KG1 (cell line): ENCODE measurements at regions not wholly inside any gene's neighbourhood (a gene's known extent, or its start where the extent isn't known, plus 50 kb on each side); places are given as distances from the start of the nearest gene placed in this dataset.
A peak's percentile ranks its signal among the peaks of the same experiment; 100 is the strongest.

Source experiments
- DNase-seq: peaks from one replicate; lab custom pipeline; 2025; lab: John Stamatoyannopoulos, UW

DNA sequence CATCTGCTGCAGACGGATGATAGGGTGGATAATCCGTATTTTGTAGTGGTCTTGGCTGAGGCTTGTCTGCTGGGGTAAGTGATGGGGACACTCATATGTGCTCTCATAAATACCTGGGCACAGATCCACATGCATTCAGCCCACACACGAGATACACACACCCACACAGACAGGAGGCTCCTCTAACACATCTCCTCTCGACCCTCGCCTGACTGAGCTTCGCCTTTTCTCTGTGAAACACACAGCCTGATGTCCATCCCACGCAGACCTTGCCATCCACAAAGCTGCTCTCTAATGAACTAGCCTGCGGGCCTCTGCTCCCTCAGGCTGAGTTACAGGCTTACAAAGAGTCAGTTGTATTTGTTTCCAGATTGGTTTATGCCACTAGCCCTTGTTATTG is 96.3 kb upstream of the CSF3R start:
- DNase-seq: no peak

DNA sequence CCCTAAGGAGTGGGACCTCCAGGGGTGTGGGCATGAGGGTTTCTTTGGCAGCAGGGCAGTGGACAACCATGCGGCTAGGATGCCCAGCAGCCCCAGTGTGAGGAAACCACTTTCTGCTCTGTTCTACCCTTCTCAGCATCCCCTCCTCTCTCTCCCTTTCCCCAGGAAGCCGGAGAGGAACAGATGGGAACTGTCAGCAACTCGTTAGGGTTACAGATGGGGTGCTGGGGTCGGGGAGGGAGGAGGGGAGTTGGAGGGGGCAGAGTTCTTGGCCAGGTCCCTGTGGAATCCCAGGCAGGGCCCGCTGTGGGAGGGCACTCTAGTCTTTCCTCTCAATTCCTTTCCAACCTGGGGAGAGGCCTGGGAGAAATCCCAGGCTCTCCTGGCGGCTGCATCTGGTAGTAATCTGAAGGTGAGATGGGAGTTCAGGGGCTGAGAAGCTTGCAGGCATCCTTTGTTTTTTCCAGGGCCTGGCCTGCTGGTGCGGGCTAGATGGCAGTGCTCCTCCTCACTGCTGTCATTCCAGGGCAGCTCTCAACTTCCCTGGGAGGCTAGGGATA is 93.9 kb upstream of the CSF3R start:
- DNase-seq: no peak

DNA sequence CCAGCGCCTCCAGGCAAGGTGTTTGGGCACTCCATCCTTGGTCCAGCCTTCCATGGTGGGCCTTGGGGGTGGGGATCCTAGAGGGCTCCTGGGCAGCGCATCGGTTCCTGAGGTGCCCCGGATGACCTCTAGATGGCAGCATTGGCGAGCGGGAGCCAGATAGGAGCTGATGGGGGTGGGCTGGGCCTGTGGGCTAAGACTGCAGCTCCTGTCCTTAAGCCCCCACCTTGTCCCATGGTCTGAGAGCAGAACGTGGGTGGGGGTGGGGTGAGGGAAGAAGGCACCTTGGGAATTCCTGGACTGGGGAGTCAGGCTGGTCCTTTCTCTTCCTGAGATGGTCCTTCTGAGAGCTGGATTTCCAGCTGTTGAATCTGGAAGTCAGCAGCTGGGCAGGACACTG is 93.4 kb upstream of the CSF3R start:
- peak; percentile 12 for DNase-seq

DNA sequence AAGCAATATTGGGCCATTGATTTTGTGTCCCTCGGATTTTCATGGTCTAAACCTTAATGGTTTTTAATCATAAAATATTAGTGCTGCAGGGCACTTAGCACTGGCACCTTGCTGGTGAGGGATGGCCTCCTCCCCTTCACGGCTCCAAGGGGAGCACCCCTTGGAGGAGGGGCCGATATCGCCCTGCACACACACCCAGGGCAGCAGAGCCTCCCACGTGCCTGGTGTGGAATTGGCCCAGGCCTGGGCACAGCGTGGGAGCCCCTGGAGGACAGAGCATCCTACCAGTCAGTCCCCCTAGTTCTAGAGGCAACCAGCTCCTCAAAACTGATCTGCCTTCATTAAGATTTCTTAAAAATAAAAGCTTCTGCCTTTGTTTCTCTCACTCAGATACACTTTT is 90.7 kb upstream of the CSF3R start:
- no peak for DNase-seq

DNA sequence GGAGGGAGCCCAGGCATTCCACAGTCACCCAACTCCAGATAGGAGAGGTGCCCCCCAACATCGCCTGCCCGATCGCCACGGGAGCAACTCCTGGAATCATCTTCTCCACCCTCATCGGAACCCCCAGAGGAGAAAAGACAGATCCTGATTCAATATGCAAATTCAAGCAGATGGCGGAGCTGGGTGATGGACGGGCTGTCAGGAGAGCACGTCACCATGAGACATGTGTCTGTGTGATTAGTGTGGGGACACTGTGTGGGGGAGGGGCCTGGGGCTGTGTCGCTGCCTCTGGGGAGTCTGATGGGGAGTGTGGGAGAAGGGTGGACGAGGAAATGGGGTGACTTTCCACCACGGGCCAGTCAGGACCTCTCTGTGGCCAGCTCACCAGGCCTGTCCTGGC is 90.2 kb upstream of the CSF3R start:
- no peak for DNase-seq

DNA sequence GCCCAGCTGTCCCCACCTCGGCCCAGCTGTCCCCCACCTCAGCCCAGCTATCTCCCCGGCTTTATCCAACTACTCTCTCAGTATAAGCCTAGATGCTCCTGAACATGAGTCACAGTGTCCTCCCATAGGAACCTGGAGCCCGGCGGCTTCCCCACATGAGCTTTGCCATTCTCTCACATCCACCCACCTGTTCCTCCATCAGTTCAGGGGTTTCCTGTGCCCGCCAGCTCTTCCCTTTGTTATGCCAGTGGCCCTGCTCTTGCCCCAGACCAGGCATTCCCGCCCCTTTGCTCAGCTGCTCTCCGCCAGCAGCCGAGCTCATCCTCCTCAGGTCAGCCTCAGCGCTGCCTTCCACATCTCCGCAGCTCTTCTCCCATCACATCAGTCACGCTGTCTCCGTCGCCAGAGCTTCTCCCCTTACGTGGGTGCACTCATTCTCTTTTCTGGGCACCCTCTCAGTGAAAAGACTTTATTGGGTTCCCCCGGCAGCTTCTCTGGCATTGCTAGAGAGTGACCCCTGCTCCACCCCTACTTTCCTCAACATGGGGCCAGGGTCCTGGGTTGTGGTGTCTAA is 89.5 kb upstream of the CSF3R start:
- DNase-seq: no peak

DNA sequence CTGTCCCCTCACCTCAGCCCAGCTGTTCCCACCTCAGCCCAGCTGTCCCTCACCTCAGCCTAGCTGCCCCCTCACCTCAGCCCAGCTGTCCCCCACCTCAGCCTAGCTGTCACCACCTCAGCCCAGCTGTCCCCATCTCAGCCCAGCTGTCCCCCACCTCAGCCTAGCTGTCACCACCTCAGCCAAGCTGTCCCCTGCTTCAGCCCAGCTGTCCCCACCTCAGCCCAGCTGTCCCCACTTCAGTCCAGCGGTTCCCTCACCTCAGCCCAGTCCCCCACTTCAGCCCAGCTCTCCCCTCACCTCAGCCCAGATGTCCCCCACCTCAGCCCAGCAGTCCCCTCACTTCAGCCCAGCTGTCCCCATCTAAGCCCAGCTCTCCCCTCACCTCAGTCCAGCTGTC is 88.4 kb upstream of the CSF3R start:
- no peak for DNase-seq

DNA sequence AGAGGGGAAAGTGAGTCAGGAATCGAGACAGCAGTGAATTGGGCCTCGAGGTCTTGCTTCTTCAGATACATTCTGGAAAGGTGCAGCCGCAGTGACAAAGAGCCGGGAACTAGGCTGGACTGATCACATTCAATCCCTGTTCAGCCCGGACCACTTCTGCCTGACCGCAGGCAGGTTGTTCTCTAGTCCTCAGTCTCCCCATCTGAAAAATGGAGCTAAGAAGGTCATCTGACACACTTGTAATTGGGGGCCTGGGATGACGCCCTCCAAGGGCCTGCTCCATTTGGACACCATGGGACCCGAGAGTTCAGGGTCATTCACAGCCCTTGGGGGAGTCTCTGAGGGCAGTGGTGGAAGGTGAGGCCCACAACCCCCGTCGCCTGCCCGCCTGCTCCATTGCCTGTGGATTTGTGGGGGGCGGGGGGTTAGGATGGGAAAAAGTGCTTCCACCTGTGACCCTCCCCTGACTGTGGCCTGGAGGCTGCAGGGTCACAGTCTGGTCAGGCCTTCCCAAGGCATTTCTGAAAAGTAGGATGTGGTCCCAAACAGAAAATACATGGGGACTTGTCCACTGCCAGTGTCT is 87.9 kb upstream of the CSF3R start:
- DNase-seq: no peak

DNA sequence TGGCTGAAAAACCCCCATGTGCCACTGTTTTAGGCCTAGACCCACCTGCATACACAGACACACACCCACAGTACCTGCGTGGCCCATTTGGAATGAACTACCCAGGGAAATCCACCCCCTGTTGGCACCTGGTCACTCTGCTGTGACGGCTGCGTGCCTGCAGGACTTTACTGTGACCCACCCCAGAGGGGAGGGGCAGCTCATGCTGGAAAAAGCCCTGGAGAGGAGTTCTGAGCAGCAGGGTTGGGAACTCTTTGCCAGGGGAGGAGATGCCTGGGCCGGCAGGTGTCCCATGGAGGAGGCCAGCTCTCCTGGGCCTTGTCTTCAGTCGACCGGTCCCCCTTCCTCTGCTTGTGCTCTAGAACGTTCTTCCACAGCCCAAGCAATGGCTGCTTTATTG is 87.3 kb upstream of the CSF3R start:
- no peak for DNase-seq

DNA sequence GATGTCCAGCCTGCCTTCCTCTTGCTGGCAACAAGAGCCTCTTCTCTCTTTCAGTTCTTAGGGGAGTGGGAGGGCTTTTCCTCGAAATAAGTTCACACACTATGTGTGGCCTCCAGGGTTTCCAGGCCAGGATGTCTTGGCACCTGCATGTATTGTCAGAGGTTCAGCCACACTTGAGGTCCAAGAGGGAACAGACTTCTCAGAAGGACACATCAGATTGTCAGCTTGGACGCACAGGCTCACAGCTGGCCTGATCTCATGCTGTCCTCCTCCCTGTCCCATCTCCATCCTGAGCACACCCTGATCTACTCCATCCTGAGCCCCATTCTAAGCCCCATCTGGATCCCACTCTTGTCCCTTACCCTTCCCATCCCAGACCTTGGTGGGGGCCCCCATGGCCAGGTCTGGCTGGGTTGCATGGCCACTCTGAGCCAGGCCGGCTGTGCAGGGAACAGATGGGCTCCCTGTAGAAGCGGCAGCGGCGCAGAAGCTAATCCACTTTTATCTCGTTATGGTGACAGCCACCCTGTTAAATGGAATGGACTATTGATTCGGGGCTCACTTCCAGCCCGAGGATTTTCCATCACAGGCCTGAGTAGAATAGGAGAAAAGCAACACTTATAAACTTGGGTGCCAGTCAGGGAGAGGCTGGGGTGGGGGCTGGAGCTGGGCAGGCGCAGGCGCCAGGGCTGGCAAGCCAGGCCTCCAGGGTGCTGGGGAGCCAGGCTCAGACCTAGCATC is 85.1 kb upstream of the CSF3R start:
- DNase-seq: no peak

DNA sequence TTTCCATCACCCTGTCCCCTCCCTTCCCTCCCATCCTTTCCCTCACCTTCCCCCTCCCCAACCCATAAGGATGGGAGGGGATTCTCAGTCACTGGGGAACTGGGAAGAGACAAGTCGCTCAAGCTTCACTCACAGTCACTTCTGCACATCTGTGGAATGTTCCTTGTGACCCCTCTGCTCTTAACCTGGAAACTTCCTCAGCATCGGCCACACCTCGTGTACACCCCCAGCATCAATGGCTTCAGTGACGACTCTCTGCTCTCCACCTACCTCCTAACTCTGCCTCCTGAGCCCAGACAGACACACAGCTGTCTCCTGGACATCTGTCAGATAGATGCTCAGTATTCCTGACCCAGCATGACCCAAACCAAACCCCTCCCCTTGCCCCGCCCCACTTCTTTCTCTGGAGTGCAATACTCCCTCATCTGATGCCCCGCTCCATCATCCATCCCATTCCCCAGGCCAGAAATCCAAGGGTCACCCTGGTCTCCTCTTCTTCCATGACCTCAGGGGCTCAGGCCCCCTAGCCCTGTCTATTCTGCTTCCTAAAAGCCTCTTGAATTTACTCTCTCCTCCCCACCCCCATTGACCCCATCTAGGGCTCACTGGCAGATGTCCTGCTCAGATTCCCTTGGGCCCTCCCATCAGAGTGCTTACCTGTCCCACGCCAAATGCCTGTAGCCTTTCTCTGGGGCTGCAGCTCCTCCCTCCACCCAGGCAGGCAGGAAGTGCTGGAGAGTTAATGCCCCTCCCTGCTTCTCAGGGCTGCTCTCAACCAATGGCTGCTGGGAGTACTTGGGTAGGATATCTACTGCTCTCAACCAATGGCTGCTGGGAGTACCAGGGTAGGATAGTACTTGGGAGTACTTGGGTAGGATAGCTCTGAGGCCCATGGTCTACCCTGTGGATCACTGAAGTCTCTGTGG is 83.1 kb upstream of the CSF3R start:
- DNase-seq: no peak

DNA sequence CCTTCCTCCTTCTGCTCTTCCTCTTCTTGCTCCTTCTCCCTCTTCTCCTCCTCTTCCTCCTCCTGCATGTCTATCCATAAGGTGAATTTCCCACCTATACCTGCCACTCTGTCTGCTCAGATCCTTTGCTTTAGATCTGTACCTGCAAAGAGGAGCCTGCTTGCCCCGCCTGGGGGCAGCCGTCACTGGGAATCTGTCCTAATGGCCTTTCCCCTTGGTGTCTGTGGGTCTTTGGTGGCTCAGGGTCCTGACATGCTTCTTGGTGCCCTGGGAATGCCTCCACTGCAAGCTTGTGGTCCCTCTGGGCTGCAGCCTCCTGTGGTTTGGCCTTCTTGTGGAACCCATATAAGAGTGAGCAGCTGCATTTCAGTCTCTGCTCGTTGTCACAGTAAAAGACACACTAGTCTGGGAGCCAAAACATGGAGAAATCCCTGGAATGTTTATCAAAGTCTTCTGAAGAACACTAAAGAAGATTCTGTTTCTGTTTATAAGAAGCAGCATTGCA is 79.5 kb upstream of the CSF3R start:
- no peak for DNase-seq

DNA sequence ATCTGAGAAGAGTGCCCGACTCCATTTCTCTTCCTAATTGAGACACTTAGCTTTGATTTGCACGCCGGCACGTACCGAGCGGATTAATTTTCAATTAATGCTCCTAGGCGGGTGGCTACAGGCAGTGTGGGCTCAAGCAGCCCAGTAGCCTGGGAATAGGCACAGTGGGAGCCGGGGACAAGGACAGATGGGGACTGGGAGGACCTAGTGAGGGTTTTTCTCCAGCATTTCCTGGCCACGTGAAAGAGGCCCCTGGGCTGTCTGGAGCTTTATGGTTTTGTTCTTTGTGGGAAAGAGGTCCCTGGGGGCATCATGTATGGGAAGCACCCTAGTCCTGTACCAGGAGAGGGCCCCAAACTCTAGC is 78.6 kb upstream of the CSF3R start:
- no peak for DNase-seq

DNA sequence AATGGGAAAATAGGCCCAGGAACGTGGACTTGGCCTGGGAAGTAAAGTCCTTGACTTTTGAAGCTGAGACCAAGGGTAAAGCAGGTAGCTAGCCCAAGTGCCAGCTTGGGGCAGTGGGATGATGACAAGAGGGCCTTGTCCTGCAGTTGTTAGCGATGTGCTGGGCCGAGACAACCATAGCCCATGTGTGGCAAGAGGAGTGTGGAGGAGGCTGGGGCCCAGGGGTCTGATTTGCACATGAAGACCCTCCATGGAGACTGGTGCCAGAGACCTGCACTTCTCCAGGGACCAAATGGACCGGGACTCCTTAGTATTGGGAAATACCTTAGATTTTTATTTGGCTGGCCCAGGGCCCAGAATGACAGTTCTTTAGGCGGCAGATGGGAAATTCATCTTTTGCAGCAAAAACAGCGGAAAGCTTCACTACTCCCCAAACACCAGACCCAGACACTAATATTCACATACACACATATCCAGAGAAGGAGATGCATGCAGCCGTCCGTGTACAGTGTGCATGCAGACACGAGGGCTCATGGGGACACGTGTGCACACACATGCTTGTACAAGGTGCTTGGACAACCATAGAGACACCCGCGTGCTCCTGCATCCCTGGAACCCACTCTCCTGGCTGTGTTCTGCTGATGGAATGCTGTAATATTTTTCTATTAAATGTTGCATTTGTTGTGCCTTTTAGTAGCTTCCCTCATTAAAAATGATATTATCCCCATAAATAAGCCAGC is 78.1 kb upstream of the CSF3R start:
- no peak for DNase-seq

DNA sequence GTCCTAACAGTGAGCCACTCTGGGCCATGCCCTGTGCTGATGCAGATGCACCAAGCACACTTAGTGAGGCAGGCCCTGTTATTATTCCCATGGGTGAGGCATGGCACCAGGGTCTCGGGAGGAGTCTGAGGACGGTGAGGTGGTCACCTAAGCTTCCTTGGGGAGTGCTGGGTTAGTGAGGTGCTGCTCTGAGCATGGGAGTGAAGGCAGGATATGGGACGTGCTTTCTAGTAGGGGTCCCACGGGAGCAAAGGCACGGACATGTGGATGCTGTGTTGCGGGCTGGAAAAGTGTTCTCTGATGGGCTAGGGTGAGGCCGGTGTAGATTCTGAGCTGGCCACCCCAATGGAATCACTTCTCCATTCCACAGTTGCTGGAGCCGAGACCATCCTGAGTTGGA is 77.5 kb upstream of the CSF3R start:
- DNase-seq: no peak

DNA sequence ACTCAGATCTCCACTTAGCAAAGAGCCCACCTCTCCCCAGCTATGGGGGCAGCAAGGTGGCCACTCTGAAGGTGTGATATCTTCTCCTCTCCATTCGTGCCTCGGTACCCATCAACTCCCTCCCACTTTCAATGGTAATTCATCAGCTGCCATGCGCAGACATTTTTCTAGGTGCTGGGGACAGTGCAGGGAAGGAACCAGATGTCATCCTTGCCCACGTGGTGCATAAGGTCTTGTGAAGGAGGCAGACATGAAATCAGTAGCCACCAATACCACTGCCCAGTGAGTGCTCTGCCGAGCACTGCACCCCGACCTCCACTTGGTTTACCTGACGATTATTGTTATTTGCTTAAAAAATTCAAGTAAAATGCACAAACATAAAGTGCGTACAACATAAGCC is 76.3 kb upstream of the CSF3R start:
- DNase-seq: no peak

DNA sequence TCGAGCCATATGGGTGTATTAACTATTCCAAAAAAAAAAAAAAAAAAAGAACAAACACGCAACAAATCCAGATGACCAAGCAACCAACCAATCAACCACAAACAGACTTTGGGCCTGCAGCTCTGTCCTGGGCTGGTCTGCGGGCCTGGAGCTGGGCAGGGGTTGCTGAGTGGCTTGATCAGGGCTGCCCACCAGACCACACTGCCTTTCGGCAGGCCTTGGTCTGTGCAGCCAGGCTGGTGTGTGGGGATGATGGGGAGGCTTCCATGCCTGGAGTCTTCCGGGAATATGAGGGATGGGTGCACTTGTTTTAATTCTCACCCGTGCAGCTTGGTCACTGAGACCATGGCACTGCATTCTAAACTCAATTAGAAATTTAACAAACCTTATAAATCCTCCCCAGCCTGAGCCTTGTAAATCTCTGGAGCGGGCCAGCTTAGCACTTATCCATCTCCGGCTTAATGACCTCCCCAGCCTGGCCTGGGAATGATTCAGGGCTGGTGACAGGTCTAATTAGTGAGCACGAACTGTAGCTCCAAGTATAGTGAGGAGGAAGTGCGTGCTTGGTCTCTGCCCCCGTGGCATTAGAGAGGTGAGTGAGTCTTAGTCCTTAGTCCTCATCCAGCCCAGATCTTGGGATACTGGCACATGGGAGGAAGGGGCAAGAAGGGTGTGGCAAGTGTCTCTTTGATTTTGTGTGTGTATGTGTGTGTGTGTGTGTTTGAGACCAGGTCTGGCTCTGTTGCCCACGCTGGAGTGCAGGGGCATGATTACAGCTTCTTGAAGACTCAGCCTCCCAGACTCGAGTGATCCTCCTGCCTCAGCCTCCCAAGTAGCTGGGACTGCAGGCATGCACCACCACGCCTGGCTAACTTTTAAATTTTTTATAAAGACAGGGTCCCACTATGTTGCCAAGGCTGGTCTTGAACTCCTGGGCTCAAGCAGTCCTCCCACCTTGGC is 74.6 kb upstream of the CSF3R start:
- no peak for DNase-seq

DNA sequence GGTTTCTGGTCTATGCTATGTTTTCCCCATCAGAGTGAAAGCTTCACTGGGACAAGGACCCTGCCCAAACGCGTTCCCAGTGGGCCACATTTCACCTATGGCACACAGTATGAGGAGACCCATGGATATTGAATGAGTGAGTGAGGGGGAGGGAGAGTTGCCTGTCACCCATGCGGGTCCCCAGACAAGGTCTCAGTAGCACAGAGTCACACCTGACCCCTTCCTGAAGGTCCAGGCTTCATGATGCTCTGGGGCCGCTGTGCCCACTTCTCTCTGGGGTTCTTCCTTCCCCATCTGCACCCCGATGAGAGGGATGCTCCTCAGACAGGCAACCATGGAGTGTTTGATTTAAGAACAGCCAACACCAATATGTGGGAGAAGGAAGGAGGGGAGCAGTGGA is 72.3 kb upstream of the CSF3R start:
- DNase-seq: no peak

DNA sequence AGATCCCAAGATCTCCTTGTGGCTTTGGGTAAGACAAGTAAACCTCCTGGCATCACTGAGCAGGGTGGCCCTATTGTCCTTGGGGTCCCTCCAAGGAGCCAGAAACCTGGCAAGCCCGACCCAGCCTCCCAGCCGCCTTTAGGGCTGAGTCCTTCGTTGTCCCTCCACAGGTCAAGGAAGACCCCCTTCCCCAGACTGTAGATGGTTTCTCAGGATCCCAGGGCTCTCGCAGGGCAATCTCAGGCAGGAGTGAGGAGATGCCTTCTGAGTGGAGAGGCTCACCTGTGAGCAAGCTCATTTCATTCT is 71.6 kb upstream of the CSF3R start:
- DNase-seq: no peak

DNA sequence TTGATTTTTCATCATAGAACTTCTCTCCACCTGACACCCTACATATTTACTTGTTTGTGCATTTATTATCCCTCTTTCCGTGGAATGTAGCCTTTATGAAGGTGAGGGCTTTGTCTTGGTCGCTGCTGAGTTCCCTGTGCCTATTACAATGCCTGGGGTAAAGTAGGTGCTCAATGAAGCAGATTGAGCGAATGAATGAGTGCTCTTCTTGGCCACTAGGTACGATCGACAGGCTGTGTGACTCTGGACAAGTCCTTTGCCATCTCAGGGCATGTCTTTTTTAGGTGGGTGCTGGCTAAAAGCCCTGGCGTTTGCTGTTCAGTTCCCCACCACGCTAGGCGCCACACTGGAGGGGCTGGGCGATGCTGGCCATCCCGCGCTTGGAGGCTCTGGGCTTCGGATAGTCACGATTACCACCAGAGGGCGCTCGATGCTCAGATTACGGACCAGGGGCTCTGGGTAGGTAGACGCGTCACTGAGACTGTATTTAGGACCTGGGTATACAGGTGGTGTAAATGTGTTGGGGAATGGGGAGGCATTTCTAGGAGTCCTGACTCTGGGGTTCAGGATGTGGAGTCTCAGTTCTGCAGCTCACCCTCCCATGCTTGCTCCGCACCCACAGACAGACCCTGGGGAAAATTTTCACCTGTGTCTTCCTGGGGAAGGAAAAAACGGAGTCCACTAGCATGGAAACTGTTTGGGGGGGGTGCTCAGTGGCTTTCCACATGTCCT is 71.0 kb upstream of the CSF3R start:
- peak; percentile 55 for DNase-seq
